HG03342 (cell line): ENCODE measurements at regions not wholly inside any gene's neighbourhood (a gene's known extent, or its start where the extent isn't known, plus 50 kb on each side); places are given as distances from the start of the nearest gene placed in this dataset.
A peak's percentile ranks its signal among the peaks of the same experiment; 100 is the strongest.
"Not testable (repeated sequence)": the region's sequence is repeated elsewhere in the genome, so short reads cannot be mapped to it uniquely, and the experiment has no call there.

Source experiments
- ATAC-seq: cut with Tn5 transposase; IDR thresholded peaks from one replicate; pipeline ENCODE4 v1.9.1; 2021; ENCODE audit warnings: mild to moderate bottlenecking, moderate library complexity; ENCODE audit not compliant: unreplicated experiment

DNA sequence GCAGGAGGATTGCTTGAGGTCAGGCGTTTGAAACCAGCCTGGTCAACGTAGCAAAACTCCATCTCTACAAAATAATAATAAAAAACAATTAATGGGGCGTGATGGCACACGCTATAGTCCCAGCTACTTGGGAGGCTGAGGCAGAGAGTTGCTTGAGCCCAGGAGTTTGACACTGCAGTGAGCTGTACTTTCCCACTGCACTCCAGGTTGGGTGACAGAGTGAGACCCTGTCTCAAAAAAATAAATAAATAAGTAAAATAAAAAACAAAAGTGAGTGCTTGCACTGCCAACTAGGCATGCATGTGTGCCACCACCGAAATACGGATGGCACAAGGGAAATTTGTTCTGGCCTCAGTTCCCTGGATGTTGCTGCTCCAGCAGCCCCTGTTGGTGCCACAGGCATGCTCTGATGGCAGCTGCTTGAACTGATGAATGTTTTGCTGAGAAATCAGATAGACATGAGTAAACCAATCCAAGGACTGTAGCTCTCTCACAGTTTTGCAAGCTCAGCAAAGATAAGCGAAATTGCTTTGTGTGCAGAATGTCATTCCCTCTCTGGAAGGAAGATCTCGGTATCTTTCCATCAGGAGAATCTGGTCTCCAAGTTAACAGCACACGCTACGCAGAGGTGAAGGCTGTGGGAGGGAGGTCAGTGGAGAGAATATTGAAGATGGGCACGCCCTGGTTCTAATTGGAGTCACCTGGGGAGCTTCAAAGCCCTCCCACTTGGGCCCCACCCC, 188.0 kb upstream of the SLC24A3 start:
- ATAC-seq: no peak

DNA sequence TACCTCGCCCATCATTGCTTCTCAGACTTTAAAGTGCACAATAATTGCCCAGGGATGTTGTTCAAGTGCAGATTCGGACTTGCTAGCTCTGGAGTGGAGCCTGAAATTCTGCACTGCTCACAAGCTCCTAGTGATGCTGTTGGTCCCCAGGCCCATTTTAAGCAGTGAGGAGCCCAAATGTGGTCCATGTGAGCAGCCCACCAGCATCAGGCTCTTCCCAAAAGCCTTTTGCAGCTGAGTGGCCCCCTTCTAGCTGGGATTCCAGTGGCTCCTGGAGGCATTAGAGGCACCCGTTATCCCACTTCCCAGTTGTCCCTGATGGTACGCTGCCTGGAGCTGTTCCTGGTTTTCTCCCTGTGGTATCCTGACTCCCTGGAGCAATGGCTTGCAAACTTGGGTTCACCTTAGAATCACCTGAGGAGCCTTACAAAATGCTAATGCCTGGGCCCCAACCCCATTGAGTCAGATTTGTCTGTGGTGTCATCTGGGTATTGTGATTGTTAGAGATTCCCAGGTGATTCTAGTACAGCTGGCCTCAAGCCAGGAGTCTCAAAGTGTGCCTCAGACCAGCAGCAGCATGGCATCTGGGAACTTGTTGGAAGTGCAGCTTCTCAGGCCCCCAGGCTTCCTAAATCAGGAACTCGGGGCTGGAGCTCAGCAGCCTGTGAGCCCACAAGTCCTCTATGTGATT, 186.9 kb upstream of the SLC24A3 start:
- ATAC-seq: peak; percentile 25

- peak; percentile 79 for ATAC-seq
Measured at GRCh38 chr20:19026121-19026878, 186.1 kb upstream of the SLC24A3 start.

DNA sequence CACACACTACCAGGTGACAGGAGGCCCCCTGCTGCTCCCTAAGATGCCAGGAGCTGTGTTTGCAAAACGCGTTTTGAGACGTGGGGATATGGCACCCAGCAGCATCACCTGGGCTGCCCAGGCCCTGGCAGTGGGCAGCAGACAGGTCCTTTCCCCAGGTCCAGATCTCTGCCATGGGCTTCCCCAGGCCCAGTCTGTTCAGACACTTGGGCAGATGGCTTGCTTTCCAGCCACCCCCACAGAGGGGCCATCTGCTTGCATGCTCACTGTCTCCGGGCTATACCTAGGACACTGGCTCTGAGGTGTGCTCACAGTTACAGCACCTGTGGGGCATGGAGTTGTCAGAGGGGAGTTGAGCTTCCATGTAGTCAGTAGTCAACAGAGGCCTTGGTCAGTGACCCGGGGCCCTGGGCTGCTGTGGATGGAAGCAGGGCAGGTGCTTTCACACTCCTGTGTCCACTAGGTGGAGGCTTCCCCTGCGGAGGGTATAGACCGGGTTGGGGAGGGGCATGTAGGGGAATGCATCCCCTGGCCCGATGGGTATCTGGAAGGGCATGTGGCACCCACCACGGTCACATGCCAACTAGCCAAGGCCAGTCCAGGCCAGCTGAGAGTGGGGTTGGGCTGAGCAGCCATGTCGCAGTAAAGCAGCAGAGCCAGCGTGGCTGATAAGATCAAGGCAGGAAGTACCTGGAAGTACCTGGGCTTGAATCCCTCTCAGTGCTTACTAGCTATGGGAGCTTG, 185.4 kb upstream of the SLC24A3 start:
- ATAC-seq: no peak

GRCh38 chr20:19027971-19028370, 184.5 kb upstream of the SLC24A3 start:
- ATAC-seq: no peak

- ATAC-seq: no peak
Measured at GRCh38 chr20:19041787-19042186, 170.7 kb upstream of the SLC24A3 start.

- no peak for ATAC-seq
Measured at GRCh38 chr20:19045371-19045770, 167.1 kb upstream of the SLC24A3 start.

DNA sequence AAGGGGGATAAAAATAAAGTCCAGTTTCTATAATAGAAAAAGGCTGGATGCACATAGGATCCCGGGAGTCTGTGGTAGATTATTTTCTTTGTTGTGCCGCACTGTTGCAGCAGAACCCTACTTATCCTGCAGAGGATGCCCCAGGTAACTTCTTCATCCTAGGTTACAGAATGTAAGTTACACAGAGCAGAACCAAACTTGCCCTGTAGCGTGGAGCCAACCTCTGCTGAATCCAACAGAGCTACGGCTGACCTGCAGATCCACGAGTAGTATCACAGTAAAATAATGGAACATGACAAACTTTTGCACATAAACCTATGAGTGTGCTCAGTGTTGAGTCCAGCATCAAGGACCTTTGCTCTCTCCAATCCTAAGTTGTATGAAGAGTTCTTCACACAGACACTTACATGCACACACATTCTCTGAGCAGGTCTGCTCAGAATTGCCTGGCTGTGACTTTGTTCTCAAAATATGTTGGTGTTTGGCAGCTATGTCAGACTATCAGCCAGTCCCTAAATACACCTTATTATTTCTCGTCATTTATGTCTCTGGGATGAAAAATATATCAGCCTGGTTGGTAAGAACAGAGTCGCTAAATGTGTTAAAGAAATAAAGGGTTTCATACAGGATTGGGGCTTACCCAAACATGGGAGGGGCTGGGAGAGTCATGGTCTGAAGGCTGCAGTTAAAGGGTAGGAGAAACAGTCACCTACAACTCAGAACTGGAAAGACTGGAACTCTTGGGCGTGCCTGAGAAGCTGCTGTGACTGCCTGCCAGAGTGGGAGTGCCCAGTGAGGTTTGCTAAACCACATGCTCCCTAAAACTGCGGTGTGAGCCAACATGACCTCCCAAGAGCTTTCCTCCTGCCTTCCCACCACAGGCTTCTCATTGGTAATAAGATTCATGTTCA, 165.1 kb upstream of the SLC24A3 start:
- no peak for ATAC-seq

GRCh38 chr20:19047951-19048296, 164.5 kb upstream of the SLC24A3 start:
- no peak for ATAC-seq

DNA sequence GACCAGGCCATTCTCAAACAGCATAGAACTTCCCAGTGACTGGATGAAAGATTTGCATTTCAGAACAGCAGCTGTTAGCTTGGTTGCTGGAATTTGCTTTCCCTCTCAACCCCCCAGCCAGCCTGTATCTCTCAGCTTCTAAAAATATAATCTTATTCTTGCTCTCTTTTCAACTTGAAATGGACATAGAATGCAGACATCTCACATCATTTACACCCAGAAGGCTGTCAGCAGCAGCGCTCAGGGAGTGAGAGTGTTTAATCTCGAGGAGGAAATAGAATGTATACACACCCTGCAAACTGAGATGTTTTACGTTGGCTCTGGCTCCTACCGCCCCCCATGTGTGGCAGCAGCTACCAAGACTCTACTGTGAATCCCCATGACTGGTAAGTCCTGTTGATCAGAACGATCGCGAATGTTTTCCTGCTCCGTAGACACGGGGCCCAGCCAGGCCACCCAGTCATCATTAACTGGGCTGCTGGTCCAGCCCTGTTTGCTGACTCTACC, 163.4 kb upstream of the SLC24A3 start:
- ATAC-seq: no peak

DNA sequence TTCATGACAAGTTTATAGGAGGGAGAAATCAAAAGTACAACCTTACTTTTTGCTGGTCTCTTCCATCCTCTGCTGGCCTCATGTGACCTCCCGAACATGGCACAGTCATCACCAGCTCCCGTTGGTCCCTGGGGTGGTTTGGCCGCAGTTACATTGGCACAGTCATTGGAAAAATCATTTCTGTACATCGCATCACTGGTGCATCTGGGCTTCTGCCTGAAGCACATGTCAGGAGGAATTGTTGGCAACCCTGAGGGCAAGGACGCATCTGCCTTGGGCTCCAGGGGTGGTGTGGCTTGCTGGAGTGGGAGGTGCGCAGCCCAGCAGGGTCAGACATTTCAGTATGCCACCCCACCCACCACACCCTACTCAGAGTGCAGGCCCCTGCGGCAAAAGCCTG, 162.9 kb upstream of the SLC24A3 start:
- ATAC-seq: no peak

DNA sequence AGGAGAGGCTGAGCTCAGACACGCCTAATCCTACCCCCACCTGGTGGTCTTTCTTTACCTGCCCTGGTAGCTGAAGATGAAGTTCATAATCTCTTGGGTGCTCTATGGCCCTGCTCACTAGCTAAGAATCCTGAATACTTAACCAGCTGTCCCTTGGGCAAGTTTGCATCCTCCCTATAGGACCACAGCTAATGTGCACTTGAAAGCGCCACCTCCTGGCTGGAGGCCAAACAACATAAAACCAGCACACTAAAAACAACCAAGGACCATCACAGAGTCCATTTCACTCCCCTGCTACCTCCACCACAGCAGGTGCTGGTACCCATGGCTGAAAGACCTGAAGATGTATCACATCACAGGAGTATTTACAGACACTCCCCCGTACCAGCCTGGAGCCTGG, 155.5 kb upstream of the SLC24A3 start:
- no peak for ATAC-seq

GRCh38 chr20:19064788-19065187, 147.7 kb upstream of the SLC24A3 start:
- ATAC-seq: not testable (repeated sequence)

- no peak for ATAC-seq
Measured at GRCh38 chr20:19067986-19068385, 144.5 kb upstream of the SLC24A3 start.

- ATAC-seq: no peak
Measured at GRCh38 chr20:19070026-19070425, 142.4 kb upstream of the SLC24A3 start.

DNA sequence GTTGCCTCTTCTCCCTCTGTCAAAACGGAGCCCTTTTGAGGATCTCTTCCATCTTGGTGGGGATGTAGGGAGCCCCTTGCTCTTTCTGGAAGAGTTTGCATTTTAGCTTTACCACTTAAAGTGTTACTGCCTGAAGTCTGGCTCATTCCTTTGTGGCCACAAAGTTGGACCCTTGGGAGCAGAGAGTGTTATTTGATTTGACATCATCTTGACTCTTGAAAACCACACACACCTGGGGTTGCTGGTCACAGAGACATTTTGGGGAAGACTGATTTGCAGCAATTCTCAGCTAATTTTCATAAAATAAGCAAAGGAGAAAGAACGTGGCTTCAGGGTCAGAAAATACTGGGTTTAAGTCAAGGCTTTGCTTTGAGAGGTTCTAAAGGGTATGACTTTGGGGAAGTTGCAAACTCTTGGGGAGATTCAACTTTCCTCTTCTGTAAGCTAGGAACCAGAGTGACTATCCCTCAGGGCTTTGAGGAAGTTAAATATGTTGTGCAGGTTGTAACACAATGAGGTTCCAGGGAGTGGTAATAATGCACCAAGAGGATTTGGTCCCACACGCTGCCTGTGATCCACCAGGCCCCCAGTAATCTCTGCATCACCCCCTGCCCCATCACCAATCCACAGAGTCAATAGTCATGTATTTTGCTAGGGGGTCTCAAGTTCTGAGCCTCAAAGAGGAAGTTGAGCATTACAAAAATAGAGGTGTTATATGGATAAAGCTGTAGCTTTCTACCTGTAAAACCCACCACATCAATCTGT, 141.6 kb upstream of the SLC24A3 start:
- ATAC-seq: peak; percentile 36

GRCh38 chr20:19071446-19071725, 141.1 kb upstream of the SLC24A3 start:
- peak; percentile 33 for ATAC-seq

GRCh38 chr20:19071902-19072498, 140.4 kb upstream of the SLC24A3 start:
- ATAC-seq: no peak

DNA sequence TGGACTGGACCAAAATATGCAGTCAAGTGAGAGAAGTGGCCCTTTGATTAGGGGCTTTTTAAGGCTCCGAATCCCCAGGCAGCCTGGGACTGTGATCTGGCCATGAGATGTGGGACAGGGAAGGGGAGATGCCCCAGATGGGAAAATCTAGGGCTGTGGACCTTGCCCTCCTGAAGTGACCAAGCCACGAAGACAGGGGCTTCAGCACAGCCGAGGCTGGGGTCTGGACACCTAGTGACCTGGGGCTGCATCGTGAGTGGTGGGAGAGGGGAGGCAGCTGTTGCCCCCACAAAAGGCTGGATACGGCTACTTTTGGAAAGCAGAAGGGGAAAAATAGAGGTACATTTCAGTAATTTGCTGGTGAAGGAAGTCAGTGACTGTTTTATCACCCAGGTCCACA, 139.5 kb upstream of the SLC24A3 start:
- ATAC-seq: no peak
